Suprapubic skin (tissue), 4 donors: ENCODE measurements at regions not wholly inside any gene's neighbourhood (a gene's known extent, or its start where the extent isn't known, plus 50 kb on each side); places are given as distances from the start of the nearest gene placed in this dataset.

Experiments used
- DNase-seq, 2 donors: peaks; one replicate each; pipeline ENCODE4 v3.0.0-alpha.2; 2019; ENCODE audit warnings: low spot score in 2 of 2
- H3K27ac ChIP-seq: fragments of 200-600 bp; sonication (generic); one replicate; pipeline ENCODE4 v1.5.1; 2019
- H3K27me3 ChIP-seq: fragments of 200-600 bp; sonication (generic); one replicate; pipeline ENCODE4 v1.5.1; 2019
- H3K36me3 ChIP-seq: fragments of 200-600 bp; sonication (generic); one replicate; pipeline ENCODE4 v1.5.1; 2019
- H3K4me1 ChIP-seq: fragments of 200-600 bp; sonication (generic); one replicate; pipeline ENCODE4 v1.5.1; 2019
- H3K4me3 ChIP-seq: fragments of 200-600 bp; sonication (generic); one replicate; pipeline ENCODE4 v1.5.1; 2019; ENCODE audit warnings: mild to moderate bottlenecking
- H3K9me3 ChIP-seq: fragments of 200-600 bp; sonication (generic); one replicate; pipeline ENCODE4 v1.5.1; 2019
- EP300 ChIP-seq: sonication (generic); formaldehyde crosslinking; IDR thresholded peaks from one replicate; pipeline ENCODE4 v1.6.1; 2017; ENCODE audit warnings: antibody characterized with exemption
- POLR2A ChIP-seq, 2 donors: fragments of 450-650 bp; IDR thresholded peaks; one replicate each; pipeline ENCODE4 v1.6.1; 2017; ENCODE audit warnings: antibody characterized with exemption in 2 of 2, mild to moderate bottlenecking in 2 of 2, moderate library complexity in 2 of 2
- POLR2AphosphoS5 ChIP-seq, 3 donors: sonication (generic); formaldehyde crosslinking; IDR thresholded peaks; one replicate each; pipeline ENCODE4 v1.6.1; 2017; ENCODE audit warnings: antibody characterized with exemption in 3 of 3
- WGBS: methylation state at CpG from one replicate; pipeline ENCODE4 v1.1.5; 2018; 5-methylcytosine and 5-hydroxymethylcytosine counted together
- TF ChIP-seq, protein P1 (sequence below), 2 donors: fragments of 200-600 bp in 1 of 2; fragments of 450-650 bp in 1 of 2; sonication (generic) in 1 of 2; IDR thresholded peaks; one replicate each; pipeline ENCODE4 v1.5.1; 2016 to 2019; ENCODE audit warnings: antibody characterized with exemption in 2 of 2, mild to moderate bottlenecking in 1 of 2, moderate library complexity in 1 of 2

DNA sequence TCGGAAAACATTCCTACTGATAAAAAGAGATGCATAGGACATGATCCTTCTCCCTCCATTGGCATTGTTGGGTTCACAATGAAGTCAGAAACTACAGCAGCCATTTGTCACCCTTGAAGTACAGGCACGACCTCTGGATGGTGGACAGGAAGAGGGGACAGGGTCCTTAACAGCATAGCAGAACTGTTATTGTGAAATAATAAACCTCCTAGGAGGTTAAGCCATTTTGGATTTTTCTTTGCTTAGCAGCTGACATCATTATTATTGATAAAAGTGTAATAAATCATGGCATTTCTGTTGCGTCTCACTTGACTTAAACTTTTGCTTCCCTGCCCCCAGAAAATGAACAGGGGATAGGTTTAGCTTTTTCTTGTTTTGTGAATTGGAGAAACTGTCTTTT is 134.3 kb upstream of the SASH1 start:
- Histone ChIP-seq H3K4me1 (peaks cover 7% of the 10 kb centered on the region), H3K27ac (no peak overlapping the region), H3K27me3 (no peaks in the 10 kb centered on the region), H3K36me3 (no peaks in the 10 kb centered on the region), H3K9me3 (no peaks in the 10 kb centered on the region), H3K4me3 (no peak overlapping the region)
- TF ChIP-seq, protein P1, sequence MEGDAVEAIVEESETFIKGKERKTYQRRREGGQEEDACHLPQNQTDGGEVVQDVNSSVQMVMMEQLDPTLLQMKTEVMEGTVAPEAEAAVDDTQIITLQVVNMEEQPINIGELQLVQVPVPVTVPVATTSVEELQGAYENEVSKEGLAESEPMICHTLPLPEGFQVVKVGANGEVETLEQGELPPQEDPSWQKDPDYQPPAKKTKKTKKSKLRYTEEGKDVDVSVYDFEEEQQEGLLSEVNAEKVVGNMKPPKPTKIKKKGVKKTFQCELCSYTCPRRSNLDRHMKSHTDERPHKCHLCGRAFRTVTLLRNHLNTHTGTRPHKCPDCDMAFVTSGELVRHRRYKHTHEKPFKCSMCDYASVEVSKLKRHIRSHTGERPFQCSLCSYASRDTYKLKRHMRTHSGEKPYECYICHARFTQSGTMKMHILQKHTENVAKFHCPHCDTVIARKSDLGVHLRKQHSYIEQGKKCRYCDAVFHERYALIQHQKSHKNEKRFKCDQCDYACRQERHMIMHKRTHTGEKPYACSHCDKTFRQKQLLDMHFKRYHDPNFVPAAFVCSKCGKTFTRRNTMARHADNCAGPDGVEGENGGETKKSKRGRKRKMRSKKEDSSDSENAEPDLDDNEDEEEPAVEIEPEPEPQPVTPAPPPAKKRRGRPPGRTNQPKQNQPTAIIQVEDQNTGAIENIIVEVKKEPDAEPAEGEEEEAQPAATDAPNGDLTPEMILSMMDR (IDR thresholded peaks at IDR 0.05), result no peak
- no peak for TF ChIP-seq EP300
- TF ChIP-seq POLR2A (IDR thresholded peaks at IDR 0.05), result no peak
- no peak for TF ChIP-seq POLR2AphosphoS5 (IDR thresholded peaks at IDR 0.05)
- 94% methylated on average over 3 of the region's 3 CpGs for WGBS
- no peak for DNase-seq

DNA sequence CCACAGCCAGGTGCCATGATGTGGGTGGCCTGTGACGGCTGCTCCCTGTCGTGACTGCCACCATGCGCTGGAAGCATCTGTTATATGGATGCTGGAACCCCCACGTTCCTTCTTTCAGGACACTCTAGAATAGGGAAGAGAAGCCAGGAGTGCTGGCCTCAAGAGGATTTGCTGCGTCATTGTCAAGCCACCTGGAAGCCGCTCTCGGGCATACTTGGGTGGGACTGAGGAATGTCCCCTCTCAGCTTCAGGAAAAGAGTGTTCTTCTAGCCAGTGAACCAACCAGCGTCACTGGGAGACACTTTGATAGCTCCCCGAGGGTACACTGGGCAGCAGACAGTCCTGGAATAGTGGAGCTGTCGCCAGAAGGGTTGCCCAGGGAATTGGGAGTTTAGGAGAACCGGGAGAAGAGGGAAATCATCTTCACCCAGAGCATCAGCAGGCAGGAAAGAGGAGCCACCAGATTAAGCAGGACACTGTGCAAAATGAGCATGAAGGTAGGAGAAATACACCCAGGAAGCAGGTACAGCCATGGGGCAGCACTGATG is 130.8 kb upstream of the SASH1 start:
- WGBS, result 86% methylated on average over 5 of the region's 11 CpGs
- TF ChIP-seq, protein P1 (IDR thresholded peaks at IDR 0.05), result no peak
- TF ChIP-seq POLR2A (IDR thresholded peaks at IDR 0.05) (no peak), EP300 (no peak), POLR2AphosphoS5 (IDR thresholded peaks at IDR 0.05) (no peak)
- Histone ChIP-seq H3K4me1 (no peaks in the 10 kb centered on the region), H3K4me3 (no peak overlapping the region), H3K36me3 (no peaks in the 10 kb centered on the region), H3K27me3 (no peaks in the 10 kb centered on the region), H3K9me3 (no peaks in the 10 kb centered on the region), H3K27ac (no peak overlapping the region)
- no peak for DNase-seq

DNA sequence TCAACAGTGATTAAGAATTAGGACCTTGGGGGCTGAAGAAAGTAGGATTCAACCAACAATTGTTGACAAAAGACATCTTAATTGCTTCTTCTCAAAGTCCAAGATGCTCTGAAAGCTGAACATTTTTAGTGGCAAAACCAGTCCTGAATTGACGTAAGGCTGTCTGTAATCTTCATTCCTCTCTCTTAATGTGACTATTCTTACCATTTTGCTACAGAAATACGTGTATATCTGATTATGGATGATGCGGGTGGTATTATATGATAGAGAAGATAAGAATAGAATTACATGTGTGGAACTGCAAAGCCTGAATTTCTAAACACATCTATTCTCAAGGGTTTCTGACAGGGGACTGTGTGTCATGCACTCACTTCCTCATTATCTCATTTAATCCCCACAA is 130.3 kb upstream of the SASH1 start:
- no peaks in the 10 kb centered on the region for H3K27me3 ChIP-seq
- no peaks in the 10 kb centered on the region for H3K4me1 ChIP-seq
- H3K9me3 ChIP-seq, result no peaks in the 10 kb centered on the region
- H3K4me3 ChIP-seq, result no peak overlapping the region
- TF ChIP-seq POLR2A (IDR thresholded peaks at IDR 0.05), result no peak
- H3K36me3 ChIP-seq, result no peaks in the 10 kb centered on the region
- 77% methylated on average over 3 of the region's 3 CpGs for WGBS
- H3K27ac ChIP-seq, result no peak overlapping the region
- DNase-seq, result no peak

DNA sequence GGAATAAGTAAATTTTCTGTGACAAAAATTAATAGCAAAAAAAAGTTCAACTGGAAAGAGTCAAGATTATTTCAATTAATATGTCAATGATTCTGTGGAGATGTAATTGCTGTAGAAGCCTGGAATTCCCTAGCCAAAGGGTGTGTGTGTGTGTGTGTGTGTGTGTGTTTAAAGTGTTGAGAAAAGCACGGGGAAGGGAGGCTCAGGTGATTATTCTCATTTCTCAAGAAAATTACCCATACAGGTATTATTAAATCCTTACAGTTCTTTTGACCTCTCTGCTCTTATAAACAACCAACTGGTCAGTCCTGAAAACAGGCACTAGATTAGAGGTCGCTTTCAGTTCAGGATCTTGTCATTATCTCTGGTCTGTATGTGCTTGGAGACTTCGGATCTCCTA is 129.3 kb upstream of the SASH1 start:
- peaks cover 2% of the 10 kb centered on the region for H3K4me1 ChIP-seq
- WGBS, result 89% methylated on average over 3 of the region's 3 CpGs
- H3K4me3 ChIP-seq, result no peak overlapping the region
- H3K9me3 ChIP-seq, result no peaks in the 10 kb centered on the region
- H3K36me3 ChIP-seq, result no peaks in the 10 kb centered on the region
- no peak for TF ChIP-seq POLR2A (IDR thresholded peaks at IDR 0.05)
- TF ChIP-seq, protein P1 (IDR thresholded peaks at IDR 0.05), result no peak
- no peak for TF ChIP-seq EP300
- no peak for TF ChIP-seq POLR2AphosphoS5 (IDR thresholded peaks at IDR 0.05)
- H3K27me3 ChIP-seq, result no peaks in the 10 kb centered on the region
- DNase-seq, result no peak
- H3K27ac ChIP-seq, result no peak overlapping the region

DNA sequence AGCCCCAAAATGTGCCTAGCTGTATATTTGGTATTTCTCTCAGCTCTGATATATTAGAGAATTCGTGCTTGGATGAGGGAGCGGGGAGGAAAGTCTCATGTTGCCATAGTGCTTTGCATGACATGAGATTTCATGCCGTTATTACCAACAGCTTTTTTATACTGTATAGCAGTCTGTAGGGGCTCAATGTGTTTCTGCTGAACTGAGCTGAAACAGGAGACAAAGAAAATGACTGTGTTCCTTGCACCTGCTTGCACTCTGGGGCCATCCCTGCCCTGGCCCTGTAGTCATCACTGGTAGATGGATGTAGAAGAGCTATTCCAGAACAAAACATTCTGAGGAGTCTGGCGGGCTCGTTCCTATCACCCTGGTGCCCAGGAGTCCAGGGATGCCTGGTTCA is 128.0 kb upstream of the SASH1 start:
- Histone ChIP-seq H3K4me3 (no peak overlapping the region), H3K27me3 (no peaks in the 10 kb centered on the region), H3K36me3 (no peaks in the 10 kb centered on the region), H3K9me3 (no peaks in the 10 kb centered on the region), H3K4me1 (peaks cover 4% of the 10 kb centered on the region), H3K27ac (no peak overlapping the region)
- 94% methylated on average over 5 of the region's 5 CpGs for WGBS
- no peak for DNase-seq
- TF ChIP-seq POLR2A (IDR thresholded peaks at IDR 0.05) (no peak), POLR2AphosphoS5 (IDR thresholded peaks at IDR 0.05) (no peak), EP300 (no peak)
- TF ChIP-seq, protein P1 (IDR thresholded peaks at IDR 0.05), result no peak

DNA sequence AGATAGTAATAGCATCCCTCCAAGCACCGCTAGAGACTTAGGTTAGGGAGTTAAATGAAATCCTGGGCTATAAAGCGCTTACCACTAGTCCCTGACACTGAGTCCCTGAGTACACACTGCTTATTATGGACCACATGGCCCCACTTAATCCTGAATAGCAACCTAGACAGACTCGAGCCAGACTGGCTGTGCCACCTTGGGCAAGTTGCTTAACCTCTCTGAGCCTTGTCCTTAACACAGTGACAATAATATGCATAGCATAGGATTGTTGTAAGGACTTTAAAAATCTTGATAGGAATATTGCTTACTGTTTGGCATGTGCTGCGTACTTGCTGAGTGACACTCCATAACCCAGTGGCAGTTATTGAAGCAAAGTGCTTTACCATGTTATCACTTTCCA is 125.6 kb upstream of the SASH1 start:
- H3K4me3 ChIP-seq, result no peak overlapping the region
- TF ChIP-seq, protein P1 (IDR thresholded peaks at IDR 0.05), result no peak
- TF ChIP-seq POLR2AphosphoS5 (IDR thresholded peaks at IDR 0.05), result no peak
- no peak for TF ChIP-seq EP300
- TF ChIP-seq POLR2A (IDR thresholded peaks at IDR 0.05), result no peak
- DNase-seq, result no peak
- H3K9me3 ChIP-seq, result no peaks in the 10 kb centered on the region
- no peaks in the 10 kb centered on the region for H3K36me3 ChIP-seq
- H3K27ac ChIP-seq, result no peak overlapping the region
- WGBS, result 94% methylated on average over 3 of the region's 4 CpGs
- no peaks in the 10 kb centered on the region for H3K27me3 ChIP-seq
- peaks cover 4% of the 10 kb centered on the region for H3K4me1 ChIP-seq
